CD4-positive, alpha-beta memory T cell (primary cell): ENCODE measurements at regions not wholly inside any gene's neighbourhood (a gene's known extent, or its start where the extent isn't known, plus 50 kb on each side); places are given as distances from the start of the nearest gene placed in this dataset.

ENCODE experiments used
- CTCF ChIA-PET: fragments of 350-600 bp; sonication (Branson Sonifier 250); formaldehyde crosslinking; loops from one replicate; lab custom pipeline; 2021; ENCODE audit warnings: inconsistent platforms; ENCODE audit not compliant: partially characterized antibody; lab: Charles Lee
- POLR2A ChIA-PET: fragments of 350-600 bp; sonication (Branson Sonifier 250); formaldehyde crosslinking; loops from one replicate; lab custom pipeline; 2021; ENCODE audit not compliant: partially characterized antibody; lab: Charles Lee
- DNase-seq, 5 donors: peaks; one replicate each; pipeline versions ENCODE4 v3.0.0 to v3.0.0-alpha.2; 2020 to 2022; ENCODE audit warnings: mixed read lengths in 1 of 5
- H3K27ac ChIP-seq: one replicate; pipeline ENCODE4 v1.7.0; 2013; ENCODE audit warnings: low read depth, low read length
- H3K27me3 ChIP-seq: 2 replicates; pipeline ENCODE4 v1.7.0; 2013; ENCODE audit warnings: mild to moderate bottlenecking, low read length, moderate library complexity; ENCODE audit not compliant: insufficient read depth
- H3K36me3 ChIP-seq: 2 replicates; pipeline ENCODE4 v1.7.0; 2013; ENCODE audit warnings: mild to moderate bottlenecking, low read length, moderate library complexity; ENCODE audit not compliant: insufficient read depth
- H3K4me1 ChIP-seq: 2 replicates; pipeline ENCODE4 v1.7.0; 2013; ENCODE audit warnings: mild to moderate bottlenecking, low read length, moderate library complexity; ENCODE audit not compliant: insufficient read depth
- H3K4me3 ChIP-seq, 2 donors: one replicate each; pipeline ENCODE4 v1.7.0; 2013; ENCODE audit warnings: low read length in 2 of 2, mild to moderate bottlenecking in 1 of 2
- H3K9me3 ChIP-seq, 2 donors: one replicate each; pipeline ENCODE4 v1.7.0; 2013; ENCODE audit warnings: low read length in 2 of 2, control low read depth in 1 of 2; ENCODE audit not compliant: control insufficient read depth in 1 of 2
- H3K27ac Mint-ChIP-seq, 7 donors: one replicate each; pipeline ENCODE4 v1.8.0; 2020 to 2021; ENCODE audit warnings: mixed read lengths in 7 of 7, mild to moderate bottlenecking in 6 of 7, inconsistent platforms in 3 of 7, moderate library complexity in 3 of 7
- H3K27me3 Mint-ChIP-seq, 2 donors: one replicate each; pipeline ENCODE4 v1.8.0; 2020 to 2021; ENCODE audit warnings: mixed read lengths in 2 of 2
- H3K36me3 Mint-ChIP-seq, 2 donors: one replicate each; pipeline ENCODE4 v1.8.0; 2020 to 2021; ENCODE audit warnings: mixed read lengths in 2 of 2, inconsistent platforms in 1 of 2, mild to moderate bottlenecking in 1 of 2
- H3K4me1 Mint-ChIP-seq, 4 donors: one replicate each; pipeline ENCODE4 v1.8.0; 2020 to 2021; ENCODE audit warnings: mixed read lengths in 4 of 4, mild to moderate bottlenecking in 1 of 4
- H3K4me3 Mint-ChIP-seq, 8 donors: one replicate each; pipeline ENCODE4 v1.8.0; 2020 to 2021; ENCODE audit warnings: mixed read lengths in 8 of 8, mild to moderate bottlenecking in 7 of 8, moderate library complexity in 6 of 8, inconsistent platforms in 3 of 8
- H3K9me3 Mint-ChIP-seq, 8 donors: one replicate each; pipeline ENCODE4 v1.8.0; 2020 to 2021; ENCODE audit warnings: mixed read lengths in 8 of 8, mild to moderate bottlenecking in 5 of 8, inconsistent platforms in 3 of 8, moderate library complexity in 1 of 8
- intact Hi-C: fragments of 100-400 bp; cut with micrococcal nuclease; formaldehyde crosslinking; loops from one replicate; pipeline ENCODE4 v1.15.1; 2023

DNA sequence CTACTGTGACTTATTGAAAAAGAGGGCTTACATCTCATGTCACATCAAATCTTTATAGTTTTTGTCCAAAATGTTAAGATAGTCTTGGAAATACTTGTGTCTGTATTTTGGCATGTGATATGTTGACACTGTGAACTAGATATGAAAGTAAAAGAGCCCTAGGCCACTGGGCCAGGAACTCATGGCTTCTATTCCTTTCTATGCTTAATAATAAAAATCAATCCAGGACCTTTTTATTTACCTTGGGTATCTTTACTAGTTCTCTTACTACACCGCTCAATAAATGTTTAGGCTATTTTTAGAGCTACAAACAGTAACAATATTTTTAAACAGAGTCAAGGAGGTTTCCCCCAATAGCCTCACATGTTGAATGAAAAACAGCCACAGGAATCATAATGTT, 348.6 kb upstream of the SLC24A2 start:
- Mint-ChIP-seq H3K27me3 (peaks cover 0 to 2% of the 10 kb centered on the region in 2 donors), H3K4me1 (peaks cover 0 to 1% (median 0%) of the 10 kb centered on the region in 4 donors), H3K9me3 (peaks cover 0 to 3% (median 0%) of the 10 kb centered on the region in 8 donors), H3K36me3 (no peaks in the 10 kb centered on the region), H3K4me3 (no peak overlapping the region), H3K27ac (peak overlapping the region in 1 of 7 donors; percentile 27)
- H3K4me1 ChIP-seq: no peaks in the 10 kb centered on the region
- ChIA-PET POLR2A (no interaction called here), CTCF (no interaction called here)
- DNase-seq: no peak
- H3K27me3 ChIP-seq: no peaks in the 10 kb centered on the region
- no peaks in the 10 kb centered on the region for H3K9me3 ChIP-seq
- H3K4me3 ChIP-seq: no peak overlapping the region
- H3K27ac ChIP-seq: no peak overlapping the region
- intact Hi-C loops: no loop called here
- H3K36me3 ChIP-seq: no peaks in the 10 kb centered on the region

DNA sequence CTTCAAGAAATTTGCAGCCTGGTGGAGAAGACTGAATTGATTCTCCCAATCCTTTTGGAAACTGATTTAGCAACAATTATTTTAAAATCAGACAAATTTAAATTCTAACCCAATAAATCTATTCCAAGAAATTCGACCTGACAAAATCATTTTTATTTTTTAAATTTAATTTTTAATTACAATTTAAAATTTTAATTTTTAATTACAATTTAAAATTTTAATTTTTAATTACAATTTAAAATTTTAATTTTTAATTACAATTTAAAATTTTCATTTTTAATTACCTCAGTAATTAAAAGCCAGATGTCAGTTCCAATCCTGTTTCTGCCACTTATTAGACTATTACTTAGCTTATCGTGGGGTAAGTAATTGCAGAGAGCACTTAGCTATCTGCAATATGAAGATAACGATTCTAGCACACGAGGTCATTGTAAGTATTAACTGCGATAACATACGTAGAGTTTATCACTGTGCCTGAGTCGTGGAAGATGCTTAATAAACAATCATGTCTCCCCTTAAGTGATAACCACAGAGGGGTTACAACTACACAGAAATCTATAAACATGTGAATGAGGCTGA, 346.4 kb upstream of the SLC24A2 start:
- no peaks in the 10 kb centered on the region for H3K36me3 ChIP-seq
- DNase-seq: no peak
- no peaks in the 10 kb centered on the region for H3K4me1 Mint-ChIP-seq
- H3K9me3 Mint-ChIP-seq: no peaks in the 10 kb centered on the region
- no peak overlapping the region for H3K4me3 Mint-ChIP-seq
- ChIA-PET CTCF (no interaction called here), POLR2A (no interaction called here)
- no peak overlapping the region for H3K27ac ChIP-seq
- H3K36me3 Mint-ChIP-seq: no peaks in the 10 kb centered on the region
- H3K27me3 ChIP-seq: no peaks in the 10 kb centered on the region
- no peak overlapping the region for H3K27ac Mint-ChIP-seq
- peaks cover 0 to 2% of the 10 kb centered on the region in 2 donors for H3K27me3 Mint-ChIP-seq
- intact Hi-C loops: no loop called here
- no peaks in the 10 kb centered on the region for H3K9me3 ChIP-seq
- H3K4me1 ChIP-seq: no peaks in the 10 kb centered on the region
- no peak overlapping the region for H3K4me3 ChIP-seq

DNA sequence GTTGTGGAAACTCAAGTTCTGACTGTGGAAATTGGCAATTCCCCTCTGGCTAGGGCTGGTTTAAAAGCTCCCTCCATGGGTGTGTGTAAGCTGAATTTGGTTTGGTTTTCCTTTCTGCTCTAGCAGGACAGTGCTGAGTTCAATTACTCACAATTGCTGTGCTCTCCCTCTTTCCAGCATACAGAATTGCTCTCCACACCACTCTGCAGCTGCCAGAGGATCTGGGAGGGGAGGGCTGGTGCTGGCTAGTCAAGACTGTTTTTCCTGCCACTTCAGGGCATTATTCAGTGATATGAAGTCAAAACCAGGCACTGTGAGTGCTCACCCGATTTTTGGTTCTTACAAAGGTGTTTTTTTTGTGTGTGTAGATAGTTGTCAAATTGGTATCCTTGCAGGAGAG, 336.9 kb upstream of the SLC24A2 start:
- intact Hi-C loops: no loop called here
- H3K4me1 ChIP-seq: no peaks in the 10 kb centered on the region
- Mint-ChIP-seq H3K9me3 (no peaks in the 10 kb centered on the region), H3K4me3 (no peak overlapping the region), H3K27me3 (peaks cover 0 to 2% of the 10 kb centered on the region in 2 donors), H3K36me3 (no peaks in the 10 kb centered on the region), H3K4me1 (peaks cover 0 to 2% (median 0%) of the 10 kb centered on the region in 4 donors), H3K27ac (peak overlapping the region in 1 of 7 donors; percentile 38)
- no peaks in the 10 kb centered on the region for H3K27me3 ChIP-seq
- no peak overlapping the region for H3K27ac ChIP-seq
- ChIA-PET CTCF (no interaction called here), POLR2A (no interaction called here)
- H3K4me3 ChIP-seq: no peak overlapping the region
- DNase-seq: no peak
- H3K36me3 ChIP-seq: no peaks in the 10 kb centered on the region
- H3K9me3 ChIP-seq: no peaks in the 10 kb centered on the region

DNA sequence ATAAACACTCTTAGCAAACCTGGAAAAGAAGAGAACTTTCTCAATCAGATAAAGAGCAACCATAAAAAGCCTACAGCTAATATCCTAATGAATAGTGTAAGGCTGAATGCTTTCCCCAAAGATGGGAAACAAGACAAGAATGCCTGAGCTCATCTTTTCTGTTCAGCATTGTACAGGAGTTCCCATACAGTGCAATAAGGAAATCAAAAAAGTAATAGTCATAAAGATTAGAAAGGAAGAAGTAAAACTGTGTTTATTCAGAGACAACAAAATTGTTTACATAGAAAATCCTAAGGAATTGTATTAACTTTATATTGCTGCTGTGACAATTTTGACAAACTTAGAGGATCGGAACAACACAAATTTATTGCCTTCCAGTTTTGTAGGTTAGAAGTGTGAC, 330.7 kb upstream of the SLC24A2 start:
- Mint-ChIP-seq H3K4me3 (no peak overlapping the region), H3K27ac (no peak overlapping the region), H3K9me3 (peaks cover 0 to 17% (median 10%) of the 10 kb centered on the region in 8 donors), H3K27me3 (peaks cover 0 to 2% of the 10 kb centered on the region in 2 donors), H3K36me3 (peaks cover 0 to 6% of the 10 kb centered on the region in 2 donors), H3K4me1 (peaks cover 0 to 2% (median 0%) of the 10 kb centered on the region in 4 donors)
- H3K27me3 ChIP-seq: no peaks in the 10 kb centered on the region
- H3K4me3 ChIP-seq: no peak overlapping the region
- DNase-seq: no peak
- ChIA-PET CTCF (no interaction called here), POLR2A (no interaction called here)
- H3K27ac ChIP-seq: no peak overlapping the region
- H3K4me1 ChIP-seq: no peaks in the 10 kb centered on the region
- no peaks in the 10 kb centered on the region for H3K36me3 ChIP-seq
- intact Hi-C loops: no loop called here
- H3K9me3 ChIP-seq: no peaks in the 10 kb centered on the region

DNA sequence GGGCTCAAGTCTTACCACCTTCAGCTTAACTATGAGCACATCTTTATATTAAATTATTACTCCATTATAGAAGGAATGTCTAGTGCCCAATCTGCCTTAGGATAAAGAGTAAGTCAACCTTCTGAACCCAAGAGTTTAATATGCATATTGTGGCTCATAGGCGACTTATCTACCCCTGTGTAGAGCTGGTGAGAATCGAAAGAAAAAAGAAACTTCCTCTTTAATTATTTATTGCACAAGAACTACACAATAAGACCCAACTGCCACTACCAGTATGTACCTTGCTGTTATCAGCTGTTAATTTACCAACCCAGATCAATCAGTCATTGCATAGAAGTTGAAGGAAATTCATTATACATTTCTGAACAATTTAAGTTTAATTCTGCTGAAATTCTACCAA, 329.1 kb upstream of the SLC24A2 start:
- peaks cover 0 to 2% of the 10 kb centered on the region in 2 donors for H3K27me3 Mint-ChIP-seq
- peaks cover 0 to 2% (median 0%) of the 10 kb centered on the region in 4 donors for H3K4me1 Mint-ChIP-seq
- H3K9me3 Mint-ChIP-seq: peaks cover 0 to 21% (median 14%) of the 10 kb centered on the region in 8 donors
- intact Hi-C loops: no loop called here
- no peak overlapping the region for H3K27ac Mint-ChIP-seq
- no peak overlapping the region for H3K4me3 Mint-ChIP-seq
- no peak for DNase-seq
- Histone ChIP-seq H3K9me3 (no peaks in the 10 kb centered on the region), H3K27ac (no peak overlapping the region), H3K36me3 (no peaks in the 10 kb centered on the region), H3K4me3 (no peak overlapping the region), H3K4me1 (no peaks in the 10 kb centered on the region), H3K27me3 (no peaks in the 10 kb centered on the region)
- peaks cover 0 to 11% of the 10 kb centered on the region in 2 donors for H3K36me3 Mint-ChIP-seq
- ChIA-PET CTCF (no interaction called here), POLR2A (no interaction called here)

DNA sequence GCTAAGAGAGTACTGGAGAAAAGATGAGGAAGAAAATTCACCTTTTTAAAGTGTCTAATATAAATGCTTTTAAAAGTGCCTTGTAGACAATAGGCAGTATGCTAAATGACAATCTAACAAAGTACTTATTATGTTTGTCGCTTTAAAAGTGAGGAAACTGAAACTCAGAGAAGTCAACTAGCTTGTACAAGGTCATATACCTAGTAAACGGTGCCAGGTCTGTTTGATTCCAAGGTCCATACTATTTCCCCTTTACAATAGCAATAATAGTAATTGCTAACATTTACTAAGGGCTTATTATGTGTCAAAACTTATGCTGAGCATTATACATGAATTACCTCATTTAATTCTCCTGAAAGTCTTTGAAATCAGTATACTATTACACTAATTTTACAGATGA, 328.6 kb upstream of the SLC24A2 start:
- Histone ChIP-seq H3K36me3 (no peaks in the 10 kb centered on the region), H3K4me3 (no peak overlapping the region), H3K27ac (no peak overlapping the region), H3K27me3 (no peaks in the 10 kb centered on the region), H3K9me3 (no peaks in the 10 kb centered on the region), H3K4me1 (no peaks in the 10 kb centered on the region)
- Mint-ChIP-seq H3K4me1 (no peaks in the 10 kb centered on the region), H3K36me3 (peaks cover 0 to 11% of the 10 kb centered on the region in 2 donors), H3K9me3 (peaks cover 0 to 21% (median 14%) of the 10 kb centered on the region in 8 donors), H3K27me3 (no peaks in the 10 kb centered on the region), H3K27ac (no peak overlapping the region), H3K4me3 (no peak overlapping the region)
- ChIA-PET POLR2A (no interaction called here), CTCF (no interaction called here)
- no peak for DNase-seq
- intact Hi-C loops: no loop called here

DNA sequence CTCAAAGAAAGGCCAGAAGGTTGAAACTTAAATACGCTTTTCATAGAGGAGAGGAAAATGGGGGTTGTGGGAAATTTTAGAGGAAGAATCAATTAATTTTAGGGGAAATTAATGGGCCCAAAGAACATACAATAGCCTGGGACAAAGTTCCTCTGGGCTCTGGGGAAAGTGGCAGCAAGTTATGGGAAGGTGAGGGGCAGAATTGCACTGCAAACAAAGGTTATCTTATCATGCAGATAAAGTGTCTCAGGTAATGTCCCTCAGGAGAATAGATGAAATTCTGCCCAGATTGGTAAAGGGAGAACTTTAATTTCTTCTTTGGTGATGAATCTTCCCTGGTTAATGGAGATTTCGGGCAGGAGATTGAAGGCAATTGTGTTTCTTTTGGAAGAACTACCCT, 326.1 kb upstream of the SLC24A2 start:
- no peak for DNase-seq
- Histone ChIP-seq H3K9me3 (no peaks in the 10 kb centered on the region), H3K4me3 (no peak overlapping the region), H3K27ac (no peak overlapping the region), H3K4me1 (no peaks in the 10 kb centered on the region), H3K36me3 (no peaks in the 10 kb centered on the region), H3K27me3 (no peaks in the 10 kb centered on the region)
- Mint-ChIP-seq H3K27me3 (peaks cover 0 to 3% of the 10 kb centered on the region in 2 donors), H3K27ac (no peak overlapping the region), H3K4me1 (no peaks in the 10 kb centered on the region), H3K4me3 (no peak overlapping the region), H3K36me3 (peaks cover 0 to 11% of the 10 kb centered on the region in 2 donors), H3K9me3 (peaks cover 0 to 21% (median 14%) of the 10 kb centered on the region in 8 donors)
- intact Hi-C loops: no loop called here
- ChIA-PET CTCF (no interaction called here), POLR2A (no interaction called here)
